HG03378 (cell line): ENCODE measurements at regions not wholly inside any gene's neighbourhood (a gene's known extent, or its start where the extent isn't known, plus 50 kb on each side); places are given as distances from the start of the nearest gene placed in this dataset.
"Not testable (repeated sequence)": the region's sequence is repeated elsewhere in the genome, so short reads cannot be mapped to it uniquely, and the experiment has no call there.

Experiments used
- ATAC-seq: cut with Tn5 transposase; IDR thresholded peaks from one replicate; pipeline ENCODE4 v1.9.1; 2021; ENCODE audit warnings: mild to moderate bottlenecking, moderate library complexity; ENCODE audit not compliant: unreplicated experiment

- ATAC-seq: no peak
Observed at GRCh38 chr18:39244242-39244641, 1678.6 kb upstream of the CELF4 start.

GRCh38 chr18:39241534-39241933 is 1675.9 kb upstream of the CELF4 start:
- ATAC-seq: no peak

GRCh38 chr18:39238981-39239660 is 1673.5 kb upstream of the CELF4 start:
- ATAC-seq: no peak

GRCh38 chr18:39235118-39235719 is 1669.6 kb upstream of the CELF4 start:
- ATAC-seq: no peak

GRCh38 chr18:39232937-39233336 is 1667.3 kb upstream of the CELF4 start:
- no peak for ATAC-seq

GRCh38 chr18:39232490-39232889 is 1666.9 kb upstream of the CELF4 start:
- no peak for ATAC-seq

GRCh38 chr18:39230086-39230803 is 1664.6 kb upstream of the CELF4 start:
- ATAC-seq: no peak

- not testable (repeated sequence) for ATAC-seq
Observed at GRCh38 chr18:39227769-39228168, 1662.2 kb upstream of the CELF4 start.

- no peak for ATAC-seq
Observed at GRCh38 chr18:39225373-39225772, 1659.8 kb upstream of the CELF4 start.

- no peak for ATAC-seq
Observed at GRCh38 chr18:39223283-39223682, 1657.7 kb upstream of the CELF4 start.

- ATAC-seq: no peak
Observed at GRCh38 chr18:39215920-39216319, 1650.3 kb upstream of the CELF4 start.

- no peak for ATAC-seq
Observed at GRCh38 chr18:39211461-39211860, 1645.9 kb upstream of the CELF4 start.

- ATAC-seq: no peak
Observed at GRCh38 chr18:39209173-39209572, 1643.6 kb upstream of the CELF4 start.

- no peak for ATAC-seq
Observed at GRCh38 chr18:39208729-39209128, 1643.1 kb upstream of the CELF4 start.

GRCh38 chr18:39208190-39208589 is 1642.6 kb upstream of the CELF4 start:
- no peak for ATAC-seq

- not testable (repeated sequence) for ATAC-seq
Observed at GRCh38 chr18:39206398-39207103, 1641.0 kb upstream of the CELF4 start.

- no peak for ATAC-seq
Observed at GRCh38 chr18:39205565-39206195, 1640.1 kb upstream of the CELF4 start.

- no peak for ATAC-seq
Observed at GRCh38 chr18:39200153-39200552, 1634.6 kb upstream of the CELF4 start.

GRCh38 chr18:39199231-39199855 is 1633.7 kb upstream of the CELF4 start:
- ATAC-seq: no peak

GRCh38 chr18:39198376-39198775 is 1632.8 kb upstream of the CELF4 start:
- no peak for ATAC-seq

- no peak for ATAC-seq
Observed at GRCh38 chr18:39191931-39192330, 1626.3 kb upstream of the CELF4 start.
